ENCODE measurements at regions not wholly inside any gene's neighbourhood (a gene's known extent, or its start where the extent isn't known, plus 50 kb on each side); places are given as distances from the start of the nearest gene placed in this dataset.

DNA sequence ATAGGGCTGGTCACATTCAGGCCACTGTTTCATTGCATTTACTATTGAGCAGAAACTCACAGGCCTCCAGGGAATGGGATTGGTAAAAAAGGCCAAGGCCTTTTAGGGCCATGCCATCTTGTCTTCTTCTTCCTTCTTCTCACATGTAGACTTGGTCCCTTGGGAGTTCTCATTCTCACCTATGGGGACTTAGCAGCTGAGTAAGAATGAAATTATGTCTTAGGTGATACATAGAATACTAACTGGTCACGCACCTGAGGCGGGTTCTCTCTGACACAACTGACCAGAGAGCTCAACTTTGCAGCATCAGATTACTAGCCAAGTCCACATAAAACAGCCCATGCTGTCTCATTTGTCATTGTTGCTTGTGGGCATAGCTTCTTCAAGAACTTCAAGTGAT lies 641.8 kb downstream of the EFNA5 start:
- no peaks in the 10 kb centered on the region for H3K36me3 ChIP-seq (ENCODE audit: insufficient read depth, low read length)
- H4K20me1 ChIP-seq (ENCODE audit: insufficient read depth, low read length) = no peaks in the 10 kb centered on the region
- TF ChIP-seq, protein P1, sequence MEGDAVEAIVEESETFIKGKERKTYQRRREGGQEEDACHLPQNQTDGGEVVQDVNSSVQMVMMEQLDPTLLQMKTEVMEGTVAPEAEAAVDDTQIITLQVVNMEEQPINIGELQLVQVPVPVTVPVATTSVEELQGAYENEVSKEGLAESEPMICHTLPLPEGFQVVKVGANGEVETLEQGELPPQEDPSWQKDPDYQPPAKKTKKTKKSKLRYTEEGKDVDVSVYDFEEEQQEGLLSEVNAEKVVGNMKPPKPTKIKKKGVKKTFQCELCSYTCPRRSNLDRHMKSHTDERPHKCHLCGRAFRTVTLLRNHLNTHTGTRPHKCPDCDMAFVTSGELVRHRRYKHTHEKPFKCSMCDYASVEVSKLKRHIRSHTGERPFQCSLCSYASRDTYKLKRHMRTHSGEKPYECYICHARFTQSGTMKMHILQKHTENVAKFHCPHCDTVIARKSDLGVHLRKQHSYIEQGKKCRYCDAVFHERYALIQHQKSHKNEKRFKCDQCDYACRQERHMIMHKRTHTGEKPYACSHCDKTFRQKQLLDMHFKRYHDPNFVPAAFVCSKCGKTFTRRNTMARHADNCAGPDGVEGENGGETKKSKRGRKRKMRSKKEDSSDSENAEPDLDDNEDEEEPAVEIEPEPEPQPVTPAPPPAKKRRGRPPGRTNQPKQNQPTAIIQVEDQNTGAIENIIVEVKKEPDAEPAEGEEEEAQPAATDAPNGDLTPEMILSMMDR (IDR thresholded peaks at IDR 0.05; ENCODE audit: low read length) = no peak
- no peak for TF ChIP-seq EZH2 (IDR thresholded peaks at IDR 0.05; ENCODE audit: borderline replicate concordance, low read length)
- H3K27me3 ChIP-seq (ENCODE audit: insufficient read depth, low read length) = peaks cover 6% of the 10 kb centered on the region; the same call in 1 of the 2 replicates
- H3K9me3 ChIP-seq (ENCODE audit: low read length) = no peaks in the 10 kb centered on the region
- H3K4me2 ChIP-seq (ENCODE audit: low read length) = no peak overlapping the region
- no peak overlapping the region for H3K27ac ChIP-seq (ENCODE audit: low read depth, low read length, poor library complexity, severe bottlenecking)
- no peak overlapping the region for H2AFZ ChIP-seq (ENCODE audit: low read length)
- no peaks in the 10 kb centered on the region for H3K79me2 ChIP-seq (ENCODE audit: insufficient read depth, low read length)
- no peak overlapping the region for H3K9ac ChIP-seq (ENCODE audit: low read length)
- no peaks in the 10 kb centered on the region for H3F3A ChIP-seq (ENCODE audit: insufficient read depth, low read length)
- no peaks in the 10 kb centered on the region for H3K9me2 ChIP-seq (ENCODE audit: low read depth, low read length)
- H3K4me1 ChIP-seq (ENCODE audit: insufficient read depth, low read length, severe bottlenecking) = no peaks in the 10 kb centered on the region
- no peak overlapping the region for H3K4me3 ChIP-seq (ENCODE audit: low read depth, low read length, poor library complexity, severe bottlenecking)

- TF ChIP-seq, protein P1 (IDR thresholded peaks at IDR 0.05; ENCODE audit: low read length) = no peak
- no peak for TF ChIP-seq EZH2 (IDR thresholded peaks at IDR 0.05; ENCODE audit: borderline replicate concordance, low read length)
- no peak overlapping the region for H3K4me2 ChIP-seq (ENCODE audit: low read length)
- H3K4me3 ChIP-seq (ENCODE audit: low read depth, low read length, poor library complexity, severe bottlenecking) = no peak overlapping the region
Observed at GRCh38 chr5:107025712-107026497, 644.8 kb downstream of the EFNA5 start.

GRCh38 chr5:107023732-107024131 lies 647.0 kb downstream of the EFNA5 start:
- no peaks in the 10 kb centered on the region for H3F3A ChIP-seq (ENCODE audit: insufficient read depth, low read length)
- no peaks in the 10 kb centered on the region for H3K27me3 ChIP-seq (ENCODE audit: insufficient read depth, low read length)
- no peaks in the 10 kb centered on the region for H4K20me1 ChIP-seq (ENCODE audit: insufficient read depth, low read length)
- no peak overlapping the region for H3K4me3 ChIP-seq (ENCODE audit: low read depth, low read length, poor library complexity, severe bottlenecking)
- no peak overlapping the region for H3K27ac ChIP-seq (ENCODE audit: low read depth, low read length, poor library complexity, severe bottlenecking)
- H3K36me3 ChIP-seq (ENCODE audit: insufficient read depth, low read length) = no peaks in the 10 kb centered on the region
- H3K9me3 ChIP-seq (ENCODE audit: low read length) = no peaks in the 10 kb centered on the region
- no peaks in the 10 kb centered on the region for H3K79me2 ChIP-seq (ENCODE audit: insufficient read depth, low read length)
- no peak overlapping the region for H3K9ac ChIP-seq (ENCODE audit: low read length)
- no peak overlapping the region for H3K4me2 ChIP-seq (ENCODE audit: low read length)
- H3K4me1 ChIP-seq (ENCODE audit: insufficient read depth, low read length, severe bottlenecking) = no peaks in the 10 kb centered on the region
- no peaks in the 10 kb centered on the region for H3K9me2 ChIP-seq (ENCODE audit: low read depth, low read length)
- no peak for TF ChIP-seq EZH2 (IDR thresholded peaks at IDR 0.05; ENCODE audit: borderline replicate concordance, low read length)
- TF ChIP-seq, protein P1 (IDR thresholded peaks at IDR 0.05; ENCODE audit: low read length) = no peak
- H2AFZ ChIP-seq (ENCODE audit: low read length) = no peak overlapping the region

More at GRCh38 chr5:107025712-107026497, 644.8 kb downstream of the EFNA5 start:
- no peak overlapping the region for H3K9ac ChIP-seq (ENCODE audit: low read length)
- H4K20me1 ChIP-seq (ENCODE audit: insufficient read depth, low read length) = no peaks in the 10 kb centered on the region
- no peaks in the 10 kb centered on the region for H3K27me3 ChIP-seq (ENCODE audit: insufficient read depth, low read length)
- H3F3A ChIP-seq (ENCODE audit: insufficient read depth, low read length) = no peaks in the 10 kb centered on the region
- H3K79me2 ChIP-seq (ENCODE audit: insufficient read depth, low read length) = no peaks in the 10 kb centered on the region
- no peaks in the 10 kb centered on the region for H3K4me1 ChIP-seq (ENCODE audit: insufficient read depth, low read length, severe bottlenecking)
- no peaks in the 10 kb centered on the region for H3K36me3 ChIP-seq (ENCODE audit: insufficient read depth, low read length)
- H3K9me3 ChIP-seq (ENCODE audit: low read length) = no peaks in the 10 kb centered on the region
- no peak overlapping the region for H3K27ac ChIP-seq (ENCODE audit: low read depth, low read length, poor library complexity, severe bottlenecking)
- no peak overlapping the region for H2AFZ ChIP-seq (ENCODE audit: low read length)
- no peaks in the 10 kb centered on the region for H3K9me2 ChIP-seq (ENCODE audit: low read depth, low read length)
